Gastroesophageal sphincter (tissue), 3 donors: ENCODE measurements at regions not wholly inside any gene's neighbourhood (a gene's known extent, or its start where the extent isn't known, plus 50 kb on each side); places are given as distances from the start of the nearest gene placed in this dataset.

Source experiments
- CTCF ChIP-seq, 4 experiments: fragments of 200-600 bp in 2 of 4; fragments of 450-650 bp in 2 of 4; sonication (generic) in 1 of 4; IDR thresholded peaks; one replicate each; pipeline ENCODE4 v1.5.1; 2017 to 2019; ENCODE audit warnings: antibody characterized with exemption in 4 of 4, mild to moderate bottlenecking in 2 of 4, moderate library complexity in 2 of 4
- POLR2A ChIP-seq, 2 donors: fragments of 450-650 bp; IDR thresholded peaks; one replicate each; pipeline ENCODE4 v1.6.1; 2017; ENCODE audit warnings: antibody characterized with exemption in 2 of 2, mild to moderate bottlenecking in 2 of 2, moderate library complexity in 1 of 2
- POLR2AphosphoS5 ChIP-seq: sonication (generic); formaldehyde crosslinking; IDR thresholded peaks from one replicate; pipeline ENCODE4 v1.6.1; 2017; ENCODE audit warnings: antibody characterized with exemption

- TF ChIP-seq CTCF (IDR thresholded peaks at IDR 0.05) (no peak), POLR2AphosphoS5 (no peak), POLR2A (IDR thresholded peaks at IDR 0.05) (no peak)
Measured at GRCh38 chr11:39432929-39433328, 2026.5 kb downstream of the LRRC4C start.
